Gastrocnemius medialis (tissue), 4 donors: ENCODE measurements at regions not wholly inside any gene's neighbourhood (a gene's known extent, or its start where the extent isn't known, plus 50 kb on each side); places are given as distances from the start of the nearest gene placed in this dataset.

Experiments
- POLR2A ChIP-seq, 2 donors: fragments of 450-650 bp; IDR thresholded peaks; one replicate each; pipeline ENCODE4 v1.6.1; 2017; ENCODE audit warnings: antibody characterized with exemption in 2 of 2, mild to moderate bottlenecking in 2 of 2, moderate library complexity in 2 of 2
- TF ChIP-seq, protein P1 (sequence below), 5 experiments: fragments of 450-650 bp in 3 of 5; fragments of 200-600 bp in 2 of 5; sonication (generic) in 2 of 5; IDR thresholded peaks in 4 of 5; conservative IDR thresholded peaks in 1 of 5; 1 replicate in 4 of 5; 2 replicates in 1 of 5; pipeline ENCODE4 v1.5.1; 2016 to 2019; ENCODE audit warnings: antibody characterized with exemption in 5 of 5, mild to moderate bottlenecking in 3 of 5, moderate library complexity in 3 of 5

DNA sequence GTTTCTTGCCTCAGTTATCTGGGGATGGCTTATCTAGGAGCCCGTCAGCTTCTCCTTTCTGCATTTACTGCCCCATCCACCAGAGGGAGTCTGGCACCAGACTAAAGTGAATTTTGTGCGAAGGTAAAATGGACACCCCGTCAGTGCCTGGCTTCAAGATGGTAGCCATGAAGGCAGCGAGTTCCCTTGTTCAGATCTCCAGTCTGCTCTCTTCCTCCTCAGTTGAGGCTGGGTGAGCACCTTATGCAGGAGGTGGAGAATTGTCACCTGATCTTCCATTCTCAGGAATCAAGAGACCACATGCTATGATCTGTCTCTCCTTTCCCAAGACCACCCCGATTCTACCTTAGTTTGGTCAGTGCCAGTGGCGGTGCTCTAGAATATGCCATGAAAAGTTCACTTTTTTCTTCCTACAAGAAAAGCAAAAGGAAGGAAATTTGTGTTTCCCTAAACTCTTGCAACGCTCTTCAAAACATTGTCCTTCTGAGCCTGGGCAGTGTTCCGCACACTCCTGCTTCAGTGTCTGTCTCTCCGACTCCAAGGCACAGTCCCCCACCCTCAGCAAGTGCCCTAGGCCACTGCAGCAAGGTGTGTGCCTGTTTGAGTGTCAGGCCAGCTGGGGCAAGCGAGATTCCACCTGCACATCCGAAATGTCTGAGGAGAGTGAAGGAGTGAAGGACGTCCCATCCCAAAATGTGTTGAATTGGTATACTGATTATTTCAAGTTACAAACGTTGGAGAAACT, 168.6 kb downstream of the SS18 start:
- TF ChIP-seq, protein P1, sequence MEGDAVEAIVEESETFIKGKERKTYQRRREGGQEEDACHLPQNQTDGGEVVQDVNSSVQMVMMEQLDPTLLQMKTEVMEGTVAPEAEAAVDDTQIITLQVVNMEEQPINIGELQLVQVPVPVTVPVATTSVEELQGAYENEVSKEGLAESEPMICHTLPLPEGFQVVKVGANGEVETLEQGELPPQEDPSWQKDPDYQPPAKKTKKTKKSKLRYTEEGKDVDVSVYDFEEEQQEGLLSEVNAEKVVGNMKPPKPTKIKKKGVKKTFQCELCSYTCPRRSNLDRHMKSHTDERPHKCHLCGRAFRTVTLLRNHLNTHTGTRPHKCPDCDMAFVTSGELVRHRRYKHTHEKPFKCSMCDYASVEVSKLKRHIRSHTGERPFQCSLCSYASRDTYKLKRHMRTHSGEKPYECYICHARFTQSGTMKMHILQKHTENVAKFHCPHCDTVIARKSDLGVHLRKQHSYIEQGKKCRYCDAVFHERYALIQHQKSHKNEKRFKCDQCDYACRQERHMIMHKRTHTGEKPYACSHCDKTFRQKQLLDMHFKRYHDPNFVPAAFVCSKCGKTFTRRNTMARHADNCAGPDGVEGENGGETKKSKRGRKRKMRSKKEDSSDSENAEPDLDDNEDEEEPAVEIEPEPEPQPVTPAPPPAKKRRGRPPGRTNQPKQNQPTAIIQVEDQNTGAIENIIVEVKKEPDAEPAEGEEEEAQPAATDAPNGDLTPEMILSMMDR (IDR thresholded peaks at IDR 0.05 in 4 of 5, conservative IDR thresholded peaks at IDR 0.05 in 1 of 5): no peak
- TF ChIP-seq POLR2A (IDR thresholded peaks at IDR 0.05): no peak
